ENCODE measurements at regions not wholly inside any gene's neighbourhood (a gene's known extent, or its start where the extent isn't known, plus 50 kb on each side); places are given as distances from the start of the nearest gene placed in this dataset.

DNA sequence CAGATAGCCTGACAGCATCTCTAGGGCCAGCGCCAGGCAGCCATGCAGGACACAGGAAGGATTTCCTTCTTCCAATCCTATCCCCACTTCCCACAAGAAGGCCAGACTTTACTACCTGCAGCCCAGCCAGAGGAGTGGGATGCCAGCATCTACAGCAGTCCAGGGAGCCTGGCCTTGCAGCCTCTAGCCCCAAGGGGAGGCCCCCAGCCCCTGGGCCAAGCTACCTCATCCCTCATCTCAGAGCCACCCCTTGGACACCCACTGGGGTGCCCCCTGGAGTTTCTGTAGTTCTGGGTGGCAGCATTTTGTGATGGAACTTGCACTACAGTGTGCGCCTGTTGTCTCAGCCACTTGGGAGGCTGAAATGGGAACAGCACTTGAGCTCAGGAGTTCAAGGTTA lies 170.8 kb upstream of the PODXL start:
- TF ChIP-seq, protein P1, sequence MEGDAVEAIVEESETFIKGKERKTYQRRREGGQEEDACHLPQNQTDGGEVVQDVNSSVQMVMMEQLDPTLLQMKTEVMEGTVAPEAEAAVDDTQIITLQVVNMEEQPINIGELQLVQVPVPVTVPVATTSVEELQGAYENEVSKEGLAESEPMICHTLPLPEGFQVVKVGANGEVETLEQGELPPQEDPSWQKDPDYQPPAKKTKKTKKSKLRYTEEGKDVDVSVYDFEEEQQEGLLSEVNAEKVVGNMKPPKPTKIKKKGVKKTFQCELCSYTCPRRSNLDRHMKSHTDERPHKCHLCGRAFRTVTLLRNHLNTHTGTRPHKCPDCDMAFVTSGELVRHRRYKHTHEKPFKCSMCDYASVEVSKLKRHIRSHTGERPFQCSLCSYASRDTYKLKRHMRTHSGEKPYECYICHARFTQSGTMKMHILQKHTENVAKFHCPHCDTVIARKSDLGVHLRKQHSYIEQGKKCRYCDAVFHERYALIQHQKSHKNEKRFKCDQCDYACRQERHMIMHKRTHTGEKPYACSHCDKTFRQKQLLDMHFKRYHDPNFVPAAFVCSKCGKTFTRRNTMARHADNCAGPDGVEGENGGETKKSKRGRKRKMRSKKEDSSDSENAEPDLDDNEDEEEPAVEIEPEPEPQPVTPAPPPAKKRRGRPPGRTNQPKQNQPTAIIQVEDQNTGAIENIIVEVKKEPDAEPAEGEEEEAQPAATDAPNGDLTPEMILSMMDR (IDR thresholded peaks at IDR 0.05; ENCODE audit: insufficient read depth, low read length, missing control alignments), result no peak
- no peak overlapping the region for H3K4me3 ChIP-seq (ENCODE audit: low read depth, low read length)
- POLR2A ChIA-PET, result no interaction called here
- CTCF ChIA-PET, result interaction anchor here (1.0 kb wide), 1 partner anchor 36 kb away, joined by 3 read pairs; no protein-coding TSS in a partner anchor
- DNase-seq (ENCODE audit: low read depth, low spot score), result no peak

DNA sequence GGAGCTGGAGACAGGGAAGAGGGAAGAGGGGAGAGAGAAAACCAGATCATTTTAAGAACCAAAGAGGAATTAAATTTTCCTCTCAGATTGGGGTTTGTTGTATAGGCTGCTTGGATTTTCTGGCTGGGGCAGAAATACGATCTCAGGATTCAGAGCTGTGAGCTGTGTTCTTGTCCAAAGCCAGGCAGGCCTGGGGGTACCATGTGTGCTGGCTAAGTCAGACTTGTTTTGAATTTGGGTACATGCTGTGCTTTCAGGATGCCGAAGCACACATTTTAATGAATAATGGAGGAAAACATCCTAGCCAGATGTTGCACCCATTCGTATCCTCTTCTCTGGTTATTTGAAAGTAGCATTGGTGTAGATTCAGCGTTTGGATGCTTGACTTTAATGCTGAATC lies 170.3 kb upstream of the PODXL start:
- ChIA-PET POLR2A (no interaction called here), CTCF (interaction anchor here (1.0 kb wide), 1 partner anchor 35 kb away, joined by 3 read pairs; no protein-coding TSS in a partner anchor)
- no peak for DNase-seq (ENCODE audit: low read depth, low spot score)
- TF ChIP-seq, protein P1 (IDR thresholded peaks at IDR 0.05; ENCODE audit: insufficient read depth, low read length, missing control alignments), result no peak
- H3K4me3 ChIP-seq (ENCODE audit: low read depth, low read length), result no peak overlapping the region

DNA sequence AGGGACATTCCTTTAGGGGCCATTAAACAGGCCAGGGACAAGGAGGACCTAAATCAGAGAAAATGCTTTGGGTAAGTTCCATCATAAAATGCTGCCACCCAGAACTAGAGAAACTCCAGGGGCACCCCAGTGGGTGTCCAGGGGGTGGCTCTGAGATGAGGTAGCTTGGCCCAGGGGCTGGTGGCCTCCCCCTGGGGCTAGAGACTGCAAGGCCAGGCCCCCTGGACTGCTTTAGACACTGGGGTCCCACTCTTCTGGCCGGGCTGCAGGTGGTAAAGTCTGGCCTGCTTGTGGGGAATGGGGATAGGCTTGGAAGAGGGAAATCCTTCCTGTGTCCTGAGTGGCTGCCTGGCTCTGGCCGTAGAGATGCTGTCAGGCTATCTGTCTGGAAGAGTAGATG lies 169.6 kb upstream of the PODXL start:
- POLR2A ChIA-PET, result no interaction called here
- H3K4me3 ChIP-seq (ENCODE audit: low read depth, low read length), result no peak overlapping the region
- TF ChIP-seq, protein P1 (IDR thresholded peaks at IDR 0.05; ENCODE audit: insufficient read depth, low read length, missing control alignments), result no peak
- no peak for DNase-seq (ENCODE audit: low read depth, low spot score)
- CTCF ChIA-PET, result no interaction called here

DNA sequence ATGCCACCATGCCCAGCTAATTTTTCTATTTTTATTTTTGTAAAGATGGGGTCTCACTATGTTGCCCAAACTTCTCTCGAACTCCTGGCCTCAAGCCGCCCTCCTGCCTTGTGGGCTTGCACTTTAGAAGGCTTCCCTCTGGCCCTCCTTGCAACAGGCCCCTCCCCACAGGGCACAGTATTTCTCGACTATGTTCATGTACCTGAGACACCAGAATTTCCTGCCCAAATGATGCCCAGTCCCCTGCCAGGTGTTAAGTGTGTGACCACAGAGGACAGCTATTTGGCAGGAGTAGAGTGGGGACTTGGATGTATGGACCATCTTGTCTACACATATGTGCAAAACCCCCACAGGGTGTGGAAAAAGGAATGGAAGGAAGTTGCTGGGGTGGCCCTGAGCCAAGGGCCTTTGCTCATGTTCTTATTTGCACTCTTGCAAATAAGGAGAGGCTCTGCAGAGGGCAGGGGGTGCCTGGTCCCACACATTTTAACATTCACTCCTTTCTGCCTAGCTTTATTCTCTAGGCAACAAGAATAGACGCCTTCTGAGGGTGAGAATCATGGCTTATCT lies 168.4 kb upstream of the PODXL start:
- TF ChIP-seq, protein P1 (IDR thresholded peaks at IDR 0.05; ENCODE audit: insufficient read depth, low read length, missing control alignments), result no peak
- POLR2A ChIA-PET, result no interaction called here
- CTCF ChIA-PET, result no interaction called here
- no peak for DNase-seq (ENCODE audit: low read depth, low spot score)
- H3K4me3 ChIP-seq (ENCODE audit: low read depth, low read length), result no peak overlapping the region

DNA sequence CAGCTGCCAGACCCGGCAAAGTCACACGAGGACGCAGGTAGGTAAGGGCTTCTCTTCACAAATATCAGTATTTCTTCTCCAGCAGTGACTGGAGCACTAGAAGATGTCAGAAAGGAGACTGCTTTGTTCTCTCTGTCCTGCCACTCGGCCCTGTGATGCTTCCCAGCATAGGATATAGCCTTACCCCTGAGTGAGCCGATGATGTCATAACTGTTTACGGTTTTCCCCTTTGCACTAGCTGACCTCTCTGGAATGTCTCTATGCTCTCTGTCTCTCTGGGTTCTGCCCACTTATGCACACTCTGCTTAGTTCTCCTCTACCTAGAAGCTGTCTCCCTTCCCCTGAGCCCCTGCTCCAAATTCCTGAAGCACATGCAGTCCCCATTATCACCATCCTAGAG lies 167.5 kb upstream of the PODXL start:
- H3K4me3 ChIP-seq (ENCODE audit: low read depth, low read length), result no peak overlapping the region
- TF ChIP-seq, protein P1 (IDR thresholded peaks at IDR 0.05; ENCODE audit: insufficient read depth, low read length, missing control alignments), result no peak
- ChIA-PET CTCF (no interaction called here), POLR2A (no interaction called here)
- no peak for DNase-seq (ENCODE audit: low read depth, low spot score)

DNA sequence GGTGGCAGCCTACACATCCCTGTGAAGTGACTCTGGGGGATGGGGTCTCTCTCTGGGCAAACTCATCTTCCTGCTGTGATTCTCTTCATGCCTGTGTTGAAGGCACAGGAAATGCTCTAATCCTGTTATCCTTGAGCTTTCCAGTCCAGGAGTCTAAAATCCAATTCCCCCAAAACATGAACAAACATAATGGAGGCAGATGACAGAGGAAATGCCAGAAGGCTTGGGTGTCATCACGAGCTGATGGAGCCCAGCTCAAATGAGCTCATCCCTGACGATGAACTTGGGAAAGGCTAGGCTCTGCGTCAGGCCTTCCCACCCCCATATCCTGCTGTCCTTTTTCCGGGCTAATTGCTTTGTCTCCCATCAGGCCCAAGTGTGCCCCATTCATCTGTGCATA lies 165.9 kb upstream of the PODXL start:
- POLR2A ChIA-PET, result no interaction called here
- CTCF ChIA-PET, result interaction anchor here (1.0 kb wide), 1 partner anchor 33 kb away, joined by 6 read pairs; no protein-coding TSS in a partner anchor
- H3K4me3 ChIP-seq (ENCODE audit: low read depth, low read length), result no peak overlapping the region

More for the DNA sequence above, 165.9 kb upstream of the PODXL start:
- TF ChIP-seq, protein P1 (IDR thresholded peaks at IDR 0.05; ENCODE audit: insufficient read depth, low read length, missing control alignments), result no peak
- no peak for DNase-seq (ENCODE audit: low read depth, low spot score)

Measured in AG04449 (cell line).